GM18861 (cell line): ENCODE measurements at regions not wholly inside any gene's neighbourhood (a gene's known extent, or its start where the extent isn't known, plus 50 kb on each side); places are given as distances from the start of the nearest gene placed in this dataset.
"Not testable (repeated sequence)": the region's sequence is repeated elsewhere in the genome, so short reads cannot be mapped to it uniquely, and the experiment has no call there.

Source experiments
- ATAC-seq: cut with Tn5 transposase; IDR thresholded peaks from one replicate; pipeline ENCODE4 v1.9.1; 2021; ENCODE audit not compliant: unreplicated experiment

GRCh38 chr2:16375351-16375750, 290.3 kb downstream of the CYRIA start:
- no peak for ATAC-seq

GRCh38 chr2:16374671-16375070, 291.0 kb downstream of the CYRIA start:
- no peak for ATAC-seq

- ATAC-seq: no peak
Observed at GRCh38 chr2:16373341-16373740, 292.3 kb downstream of the CYRIA start.

- ATAC-seq: no peak
Observed at GRCh38 chr2:16371751-16372150, 293.9 kb downstream of the CYRIA start.

- no peak for ATAC-seq
Observed at GRCh38 chr2:16368951-16369350, 296.7 kb downstream of the CYRIA start.

- no peak for ATAC-seq
Observed at GRCh38 chr2:16368328-16368727, 297.3 kb downstream of the CYRIA start.

- ATAC-seq: no peak
Observed at GRCh38 chr2:16365366-16365765, 300.3 kb downstream of the CYRIA start.

- no peak for ATAC-seq
Observed at GRCh38 chr2:16363581-16363980, 302.1 kb downstream of the CYRIA start.

- no peak for ATAC-seq
Observed at GRCh38 chr2:16362611-16363010, 303.0 kb downstream of the CYRIA start.

- no peak for ATAC-seq
Observed at GRCh38 chr2:16361261-16361995, 304.2 kb downstream of the CYRIA start.

GRCh38 chr2:16359961-16360360, 305.7 kb downstream of the CYRIA start:
- ATAC-seq: no peak

- no peak for ATAC-seq
Observed at GRCh38 chr2:16357188-16357587, 308.4 kb downstream of the CYRIA start.

- ATAC-seq: no peak
Observed at GRCh38 chr2:16351541-16351940, 314.1 kb downstream of the CYRIA start.

- ATAC-seq: no peak
Observed at GRCh38 chr2:16351137-16351536, 314.5 kb downstream of the CYRIA start.

GRCh38 chr2:16350211-16350610, 315.4 kb downstream of the CYRIA start:
- ATAC-seq: no peak

- ATAC-seq: no peak
Observed at GRCh38 chr2:16349811-16350210, 315.8 kb downstream of the CYRIA start.

- ATAC-seq: no peak
Observed at GRCh38 chr2:16348821-16349515, 316.7 kb downstream of the CYRIA start.

- ATAC-seq: no peak
Observed at GRCh38 chr2:16346671-16347070, 319.0 kb downstream of the CYRIA start.

- not testable (repeated sequence) for ATAC-seq
Observed at GRCh38 chr2:16345231-16345630, 320.4 kb downstream of the CYRIA start.

- ATAC-seq: no peak
Observed at GRCh38 chr2:16339206-16339605, 326.4 kb downstream of the CYRIA start.

GRCh38 chr2:16338026-16338425, 327.6 kb downstream of the CYRIA start:
- no peak for ATAC-seq

GRCh38 chr2:16336916-16337315, 328.7 kb downstream of the CYRIA start:
- ATAC-seq: no peak

GRCh38 chr2:16336491-16336890, 329.1 kb downstream of the CYRIA start:
- ATAC-seq: no peak
